HFF-Myc (cell line): ENCODE measurements at regions not wholly inside any gene's neighbourhood (a gene's known extent, or its start where the extent isn't known, plus 50 kb on each side); places are given as distances from the start of the nearest gene placed in this dataset.

Experiments
- DNase-seq: peaks from one replicate; pipeline ENCODE4 v3.0.0-alpha.2; 2011; ENCODE audit warnings: low read depth; ENCODE audit errors: extremely low read depth
- H3K4me3 ChIP-seq: replicated peaks from 2 replicates; pipeline ENCODE4 v1.5.1; 2011; ENCODE audit warnings: low read depth, mild to moderate bottlenecking, control low read depth, low read length
- TF ChIP-seq, protein P1 (sequence below): IDR thresholded peaks from 2 replicates; pipeline ENCODE4 v1.5.1; 2012; ENCODE audit warnings: mild to moderate bottlenecking, low read depth, low read length, control low read depth; ENCODE audit errors: missing control alignments

- no peak for DNase-seq
- TF ChIP-seq, protein P1, sequence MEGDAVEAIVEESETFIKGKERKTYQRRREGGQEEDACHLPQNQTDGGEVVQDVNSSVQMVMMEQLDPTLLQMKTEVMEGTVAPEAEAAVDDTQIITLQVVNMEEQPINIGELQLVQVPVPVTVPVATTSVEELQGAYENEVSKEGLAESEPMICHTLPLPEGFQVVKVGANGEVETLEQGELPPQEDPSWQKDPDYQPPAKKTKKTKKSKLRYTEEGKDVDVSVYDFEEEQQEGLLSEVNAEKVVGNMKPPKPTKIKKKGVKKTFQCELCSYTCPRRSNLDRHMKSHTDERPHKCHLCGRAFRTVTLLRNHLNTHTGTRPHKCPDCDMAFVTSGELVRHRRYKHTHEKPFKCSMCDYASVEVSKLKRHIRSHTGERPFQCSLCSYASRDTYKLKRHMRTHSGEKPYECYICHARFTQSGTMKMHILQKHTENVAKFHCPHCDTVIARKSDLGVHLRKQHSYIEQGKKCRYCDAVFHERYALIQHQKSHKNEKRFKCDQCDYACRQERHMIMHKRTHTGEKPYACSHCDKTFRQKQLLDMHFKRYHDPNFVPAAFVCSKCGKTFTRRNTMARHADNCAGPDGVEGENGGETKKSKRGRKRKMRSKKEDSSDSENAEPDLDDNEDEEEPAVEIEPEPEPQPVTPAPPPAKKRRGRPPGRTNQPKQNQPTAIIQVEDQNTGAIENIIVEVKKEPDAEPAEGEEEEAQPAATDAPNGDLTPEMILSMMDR = no peak
- H3K4me3 ChIP-seq = no peak overlapping the region
Observed at GRCh38 chr12:17079251-17079909, 473.4 kb upstream of the LMO3 start.

DNA sequence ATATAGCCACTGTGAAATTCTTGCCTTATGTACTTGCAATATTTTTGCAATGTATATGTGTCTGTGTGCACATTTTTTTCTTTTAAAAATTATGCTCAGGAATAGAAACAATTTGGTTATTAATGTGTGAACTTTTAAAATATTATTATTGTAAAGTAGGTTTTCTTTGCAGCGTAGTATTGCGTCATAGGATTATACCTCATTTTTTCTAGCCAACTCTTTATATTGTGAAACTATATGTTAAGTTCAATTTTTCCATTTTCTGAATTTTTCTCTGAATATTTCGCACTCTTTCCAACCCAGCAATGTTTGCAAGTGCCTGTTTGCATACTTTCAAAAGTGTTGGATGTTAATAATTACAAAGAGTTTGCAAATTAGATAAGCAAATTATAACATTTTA is 471.6 kb upstream of the LMO3 start:
- DNase-seq = no peak
- TF ChIP-seq, protein P1 = no peak

DNA sequence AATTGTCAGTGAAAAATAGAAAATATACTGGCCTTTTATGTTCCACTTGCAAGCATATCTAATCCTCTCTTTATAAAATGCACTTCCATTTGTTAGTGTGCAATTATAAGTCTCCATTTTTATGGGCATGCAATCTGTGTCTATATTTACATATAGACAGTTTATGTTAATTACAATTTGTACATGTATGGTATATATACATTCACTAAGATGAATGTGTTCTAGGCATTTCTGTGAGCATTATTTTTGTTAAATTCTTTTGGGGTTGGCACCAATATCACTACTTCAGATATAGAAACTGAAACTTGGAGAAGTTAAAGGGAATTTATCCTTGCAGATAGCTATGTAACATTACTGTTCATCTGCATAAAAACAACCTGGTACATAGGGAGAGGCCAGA is 470.8 kb upstream of the LMO3 start:
- DNase-seq = no peak
- TF ChIP-seq, protein P1 = no peak
- H3K4me3 ChIP-seq = no peak overlapping the region

More for the DNA sequence above, 471.6 kb upstream of the LMO3 start:
- no peak overlapping the region for H3K4me3 ChIP-seq

DNA sequence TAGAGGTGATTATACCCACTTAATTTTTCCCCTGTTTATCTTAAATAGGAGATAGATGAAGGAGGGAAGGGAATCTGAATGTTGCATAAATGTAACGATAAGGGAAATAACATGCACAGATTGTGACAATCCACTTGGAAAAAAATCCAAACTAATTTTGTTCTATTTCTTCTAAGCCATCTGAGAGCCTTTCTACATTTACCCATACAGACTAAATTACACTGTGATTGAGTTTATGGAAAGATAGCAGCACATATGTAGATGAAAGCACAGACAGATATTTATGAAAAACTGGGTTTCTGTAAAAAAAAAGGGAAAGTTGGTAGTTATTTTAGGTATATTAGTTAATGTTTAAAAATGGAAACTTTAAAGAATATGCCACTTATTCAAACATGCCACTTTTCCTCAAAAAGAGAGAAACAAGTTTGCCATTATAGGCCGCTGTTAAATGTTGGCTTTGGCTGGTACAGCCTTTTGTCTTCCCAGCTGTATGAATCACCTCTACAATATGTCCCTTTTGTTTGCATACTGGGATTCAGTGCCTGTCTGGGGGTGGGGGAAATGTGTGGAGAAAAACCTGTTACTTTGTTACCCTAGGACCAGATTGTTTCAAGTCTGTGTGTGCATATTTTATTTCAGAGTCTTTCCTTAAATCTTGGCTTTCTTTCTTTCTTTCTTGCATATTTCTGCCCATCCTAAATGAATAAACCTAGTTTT is 470.2 kb upstream of the LMO3 start:
- H3K4me3 ChIP-seq = no peak overlapping the region
- DNase-seq = no peak
- TF ChIP-seq, protein P1 = no peak

GRCh38 chr12:17064834-17065233 is 458.9 kb upstream of the LMO3 start:
- TF ChIP-seq, protein P1 = no peak
- H3K4me3 ChIP-seq = no peak overlapping the region
- DNase-seq = no peak

DNA sequence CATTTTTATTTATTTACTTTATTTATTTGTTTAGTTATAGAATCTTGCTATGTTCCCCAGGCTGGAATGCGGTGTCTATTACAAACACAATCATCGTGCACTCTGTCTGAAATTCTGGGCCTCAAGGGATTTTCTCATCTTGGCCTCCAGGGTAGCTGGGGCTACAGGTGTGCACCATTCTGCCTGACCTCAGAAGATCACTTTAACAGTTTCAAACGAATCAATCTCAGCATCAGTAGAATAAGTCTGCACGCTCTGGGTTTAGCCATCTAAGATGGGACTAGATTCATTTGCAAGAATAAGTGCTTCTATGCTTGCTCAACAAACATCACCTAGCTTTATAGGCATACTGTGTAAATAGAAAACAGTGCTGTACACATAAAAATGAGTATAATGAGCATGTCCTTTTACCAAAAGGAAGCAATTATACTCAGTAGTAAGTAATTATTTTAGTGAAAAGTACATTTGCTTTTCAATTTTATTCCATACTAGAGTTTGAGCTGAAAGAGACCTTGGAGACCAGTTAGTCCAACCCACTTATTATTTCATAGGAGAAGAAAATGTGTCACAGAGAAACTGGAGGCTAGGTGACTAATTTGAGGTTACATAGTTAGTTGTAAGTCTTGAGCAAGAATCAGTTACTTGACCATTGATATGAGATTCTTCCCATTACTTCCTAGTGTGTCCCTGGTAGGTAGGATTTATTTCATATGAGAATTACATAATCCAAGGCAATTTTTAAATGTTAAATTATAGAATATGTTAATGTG is 456.5 kb upstream of the LMO3 start:
- H3K4me3 ChIP-seq = no peak overlapping the region
- DNase-seq = no peak
- TF ChIP-seq, protein P1 = no peak
